ENCODE measurements at regions not wholly inside any gene's neighbourhood (a gene's known extent, or its start where the extent isn't known, plus 50 kb on each side); places are given as distances from the start of the nearest gene placed in this dataset.

DNA sequence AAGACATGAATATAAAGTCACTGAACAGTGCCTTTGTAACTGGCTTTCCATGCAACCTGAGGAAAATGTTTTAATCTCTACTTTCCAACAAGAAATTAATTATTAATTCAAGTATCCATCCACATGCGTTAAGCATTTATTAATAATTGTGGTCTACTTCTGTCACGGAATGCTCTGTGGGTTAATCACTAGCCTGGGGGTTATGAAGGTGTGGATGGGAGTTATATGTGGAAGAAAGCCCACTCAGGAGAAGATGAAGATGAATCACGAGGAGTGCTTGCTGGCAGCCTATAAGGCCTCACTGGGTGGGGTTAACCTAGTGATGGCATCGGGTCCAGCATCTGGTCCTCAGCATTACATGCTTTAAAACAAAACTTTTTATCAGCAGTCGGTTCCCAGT is 99.5 kb upstream of the AVPR1A start:
- Histone ChIP-seq H3K36me3 (ENCODE audit: low read depth) (no peaks in the 10 kb centered on the region), H3K27me3 (ENCODE audit: insufficient read depth, poor library complexity, severe bottlenecking) (peaks cover 3% of the 10 kb centered on the region), H3K27ac (ENCODE audit: poor library complexity, severe bottlenecking) (no peak overlapping the region), H3K9me3 (ENCODE audit: severe bottlenecking) (no peaks in the 10 kb centered on the region), H3K4me1 (ENCODE audit: insufficient read depth, poor library complexity, severe bottlenecking) (no peaks in the 10 kb centered on the region), H3K4me3 (ENCODE audit: severe bottlenecking) (no peak overlapping the region)
- no peak for ATAC-seq (ENCODE audit: low read depth)
- TF ChIP-seq, protein P1, sequence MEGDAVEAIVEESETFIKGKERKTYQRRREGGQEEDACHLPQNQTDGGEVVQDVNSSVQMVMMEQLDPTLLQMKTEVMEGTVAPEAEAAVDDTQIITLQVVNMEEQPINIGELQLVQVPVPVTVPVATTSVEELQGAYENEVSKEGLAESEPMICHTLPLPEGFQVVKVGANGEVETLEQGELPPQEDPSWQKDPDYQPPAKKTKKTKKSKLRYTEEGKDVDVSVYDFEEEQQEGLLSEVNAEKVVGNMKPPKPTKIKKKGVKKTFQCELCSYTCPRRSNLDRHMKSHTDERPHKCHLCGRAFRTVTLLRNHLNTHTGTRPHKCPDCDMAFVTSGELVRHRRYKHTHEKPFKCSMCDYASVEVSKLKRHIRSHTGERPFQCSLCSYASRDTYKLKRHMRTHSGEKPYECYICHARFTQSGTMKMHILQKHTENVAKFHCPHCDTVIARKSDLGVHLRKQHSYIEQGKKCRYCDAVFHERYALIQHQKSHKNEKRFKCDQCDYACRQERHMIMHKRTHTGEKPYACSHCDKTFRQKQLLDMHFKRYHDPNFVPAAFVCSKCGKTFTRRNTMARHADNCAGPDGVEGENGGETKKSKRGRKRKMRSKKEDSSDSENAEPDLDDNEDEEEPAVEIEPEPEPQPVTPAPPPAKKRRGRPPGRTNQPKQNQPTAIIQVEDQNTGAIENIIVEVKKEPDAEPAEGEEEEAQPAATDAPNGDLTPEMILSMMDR (IDR thresholded peaks at IDR 0.05; ENCODE audit: poor library complexity, severe bottlenecking): no peak
- DNase-seq (ENCODE audit: low spot score): no peak

DNA sequence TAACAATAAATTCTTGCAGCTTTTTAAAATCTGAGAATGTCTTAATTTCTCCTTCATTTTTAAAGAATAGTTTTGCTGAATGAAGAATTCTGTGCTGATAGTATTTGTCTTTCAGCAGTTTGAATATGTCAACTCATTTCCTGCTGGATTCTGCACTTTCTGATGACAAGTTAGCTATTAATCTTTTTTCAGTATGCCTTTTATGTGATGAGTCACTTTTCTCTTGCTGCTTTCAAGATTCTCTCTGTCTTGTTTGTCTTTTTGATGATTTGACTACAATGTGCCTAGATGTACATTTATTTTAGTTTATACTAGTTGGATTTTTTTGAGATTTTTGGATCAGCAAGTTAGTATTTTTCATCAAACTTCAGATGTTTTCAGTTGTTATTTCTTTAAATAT is 87.9 kb upstream of the AVPR1A start:
- no peak overlapping the region for H3K4me3 ChIP-seq (ENCODE audit: severe bottlenecking)
- ATAC-seq (ENCODE audit: low read depth): no peak
- no peaks in the 10 kb centered on the region for H3K36me3 ChIP-seq (ENCODE audit: low read depth)
- H3K4me1 ChIP-seq (ENCODE audit: insufficient read depth, poor library complexity, severe bottlenecking): no peaks in the 10 kb centered on the region
- H3K27ac ChIP-seq (ENCODE audit: poor library complexity, severe bottlenecking): no peak overlapping the region
- TF ChIP-seq, protein P1 (IDR thresholded peaks at IDR 0.05; ENCODE audit: poor library complexity, severe bottlenecking): no peak
- H3K27me3 ChIP-seq (ENCODE audit: insufficient read depth, poor library complexity, severe bottlenecking): no peaks in the 10 kb centered on the region
- H3K9me3 ChIP-seq (ENCODE audit: severe bottlenecking): no peaks in the 10 kb centered on the region
- no peak for DNase-seq (ENCODE audit: low spot score)

DNA sequence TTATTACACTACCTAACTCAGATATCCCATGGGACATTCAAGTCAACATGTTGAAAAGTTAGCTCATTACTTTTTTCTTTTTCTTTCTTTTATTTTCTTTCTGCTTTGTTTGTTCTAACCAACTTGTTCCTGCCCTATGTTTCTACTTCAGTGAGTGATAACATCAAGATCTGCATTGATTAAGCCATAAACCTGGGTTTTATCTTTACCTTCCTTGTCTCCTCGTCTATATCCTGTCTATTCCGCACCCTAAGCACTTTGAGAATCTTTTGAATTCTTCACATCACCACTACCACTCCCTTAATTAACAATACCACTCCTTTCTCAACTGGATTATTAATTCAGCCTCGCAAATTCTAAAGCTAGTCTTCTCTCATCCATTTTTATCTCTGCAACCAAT is 81.9 kb upstream of the AVPR1A start:
- no peaks in the 10 kb centered on the region for H3K9me3 ChIP-seq (ENCODE audit: severe bottlenecking)
- H3K27ac ChIP-seq (ENCODE audit: poor library complexity, severe bottlenecking): no peak overlapping the region
- H3K4me3 ChIP-seq (ENCODE audit: severe bottlenecking): no peak overlapping the region
- no peak for DNase-seq (ENCODE audit: low spot score)
- no peaks in the 10 kb centered on the region for H3K36me3 ChIP-seq (ENCODE audit: low read depth)
- H3K27me3 ChIP-seq (ENCODE audit: insufficient read depth, poor library complexity, severe bottlenecking): peaks cover 6% of the 10 kb centered on the region
- ATAC-seq (ENCODE audit: low read depth): no peak
- no peaks in the 10 kb centered on the region for H3K4me1 ChIP-seq (ENCODE audit: insufficient read depth, poor library complexity, severe bottlenecking)
- TF ChIP-seq, protein P1 (IDR thresholded peaks at IDR 0.05; ENCODE audit: poor library complexity, severe bottlenecking): no peak

DNA sequence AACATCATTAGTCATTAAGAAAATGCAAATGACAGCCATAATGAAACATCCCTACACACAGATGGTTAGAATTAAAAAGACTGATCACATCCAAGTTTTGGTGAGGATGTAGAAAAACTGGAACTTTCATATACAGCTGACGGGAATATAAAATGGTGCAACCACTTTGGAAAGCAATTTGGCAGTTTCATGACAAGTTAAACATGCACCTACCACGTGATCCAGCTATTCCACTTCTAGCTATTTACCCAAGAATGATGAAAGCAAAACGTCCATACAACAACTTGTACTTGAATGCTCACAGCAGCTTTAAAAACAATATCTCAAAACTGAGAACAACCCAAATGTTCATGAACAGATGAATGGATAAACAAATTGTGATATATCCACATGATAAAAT is 77.9 kb upstream of the AVPR1A start:
- TF ChIP-seq, protein P1 (IDR thresholded peaks at IDR 0.05; ENCODE audit: poor library complexity, severe bottlenecking): no peak
- Histone ChIP-seq H3K9me3 (ENCODE audit: severe bottlenecking) (no peaks in the 10 kb centered on the region), H3K4me3 (ENCODE audit: severe bottlenecking) (no peak overlapping the region), H3K4me1 (ENCODE audit: insufficient read depth, poor library complexity, severe bottlenecking) (no peaks in the 10 kb centered on the region), H3K27me3 (ENCODE audit: insufficient read depth, poor library complexity, severe bottlenecking) (peaks cover 12% of the 10 kb centered on the region), H3K27ac (ENCODE audit: poor library complexity, severe bottlenecking) (no peak overlapping the region), H3K36me3 (ENCODE audit: low read depth) (no peaks in the 10 kb centered on the region)
- ATAC-seq (ENCODE audit: low read depth) (no peak), DNase-seq (ENCODE audit: low spot score) (no peak)

DNA sequence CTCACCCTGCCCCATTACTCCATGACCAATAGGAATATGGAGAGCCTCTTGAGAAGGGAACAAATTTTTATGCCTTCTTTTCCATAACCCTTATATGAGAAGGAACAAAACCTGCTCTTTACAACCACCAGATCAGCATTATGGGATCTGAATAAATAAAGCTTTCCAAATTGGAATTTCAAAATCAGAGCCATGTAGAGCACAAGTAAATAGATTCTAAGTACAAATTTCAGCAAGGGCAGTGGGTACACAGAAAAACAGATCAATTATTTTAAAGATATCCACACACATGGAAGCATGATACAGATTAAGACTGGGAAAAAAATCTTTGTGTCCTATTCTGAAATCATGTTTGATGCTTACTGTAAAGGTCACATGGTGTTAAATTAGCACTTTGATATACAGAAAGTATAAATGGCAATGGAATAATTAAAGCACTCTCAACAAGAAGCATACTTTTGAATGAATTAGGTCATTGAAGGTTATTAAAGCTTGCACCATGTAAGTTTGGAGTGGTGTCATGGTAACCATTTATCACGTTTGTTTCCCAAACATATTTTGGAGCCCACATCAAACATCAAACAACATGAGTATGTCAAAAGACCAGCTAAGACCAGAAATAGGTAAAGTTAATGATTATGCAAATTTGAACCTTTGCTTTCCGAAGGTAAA is 75.9 kb upstream of the AVPR1A start:
- no peaks in the 10 kb centered on the region for H3K4me1 ChIP-seq (ENCODE audit: insufficient read depth, poor library complexity, severe bottlenecking)
- H3K4me3 ChIP-seq (ENCODE audit: severe bottlenecking): no peak overlapping the region
- ATAC-seq (ENCODE audit: low read depth) (no peak), DNase-seq (ENCODE audit: low spot score) (no peak)
- TF ChIP-seq, protein P1 (IDR thresholded peaks at IDR 0.05; ENCODE audit: poor library complexity, severe bottlenecking): no peak
- peaks cover 18% of the 10 kb centered on the region for H3K27me3 ChIP-seq (ENCODE audit: insufficient read depth, poor library complexity, severe bottlenecking)
- H3K9me3 ChIP-seq (ENCODE audit: severe bottlenecking): no peaks in the 10 kb centered on the region
- H3K27ac ChIP-seq (ENCODE audit: poor library complexity, severe bottlenecking): no peak overlapping the region
- H3K36me3 ChIP-seq (ENCODE audit: low read depth): no peaks in the 10 kb centered on the region

All from RWPE2 (cell line).